ENCODE measurements at regions not wholly inside any gene's neighbourhood (a gene's known extent, or its start where the extent isn't known, plus 50 kb on each side); places are given as distances from the start of the nearest gene placed in this dataset.

- Mint-ChIP-seq H3K27ac (no peak overlapping the region), H3K9me3 (no peaks in the 10 kb centered on the region), H3K27me3 (no peaks in the 10 kb centered on the region), H3K36me3 (ENCODE audit: low read depth) (no peaks in the 10 kb centered on the region), H3K4me1 (ENCODE audit: low read depth) (no peaks in the 10 kb centered on the region), H3K4me3 (no peak overlapping the region)
- CTCF ChIA-PET: no interaction called here
- intact Hi-C loops (cut with micrococcal nuclease): no loop called here
- POLR2A ChIA-PET: no interaction called here
- TF ChIP-seq, protein P1, sequence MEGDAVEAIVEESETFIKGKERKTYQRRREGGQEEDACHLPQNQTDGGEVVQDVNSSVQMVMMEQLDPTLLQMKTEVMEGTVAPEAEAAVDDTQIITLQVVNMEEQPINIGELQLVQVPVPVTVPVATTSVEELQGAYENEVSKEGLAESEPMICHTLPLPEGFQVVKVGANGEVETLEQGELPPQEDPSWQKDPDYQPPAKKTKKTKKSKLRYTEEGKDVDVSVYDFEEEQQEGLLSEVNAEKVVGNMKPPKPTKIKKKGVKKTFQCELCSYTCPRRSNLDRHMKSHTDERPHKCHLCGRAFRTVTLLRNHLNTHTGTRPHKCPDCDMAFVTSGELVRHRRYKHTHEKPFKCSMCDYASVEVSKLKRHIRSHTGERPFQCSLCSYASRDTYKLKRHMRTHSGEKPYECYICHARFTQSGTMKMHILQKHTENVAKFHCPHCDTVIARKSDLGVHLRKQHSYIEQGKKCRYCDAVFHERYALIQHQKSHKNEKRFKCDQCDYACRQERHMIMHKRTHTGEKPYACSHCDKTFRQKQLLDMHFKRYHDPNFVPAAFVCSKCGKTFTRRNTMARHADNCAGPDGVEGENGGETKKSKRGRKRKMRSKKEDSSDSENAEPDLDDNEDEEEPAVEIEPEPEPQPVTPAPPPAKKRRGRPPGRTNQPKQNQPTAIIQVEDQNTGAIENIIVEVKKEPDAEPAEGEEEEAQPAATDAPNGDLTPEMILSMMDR (IDR thresholded peaks at IDR 0.05): no peak
- DNase-seq (no peak), ATAC-seq (no peak)
Observed at GRCh38 chrX:122046226-122046625, 998.8 kb downstream of the GLUD2 start.

DNA sequence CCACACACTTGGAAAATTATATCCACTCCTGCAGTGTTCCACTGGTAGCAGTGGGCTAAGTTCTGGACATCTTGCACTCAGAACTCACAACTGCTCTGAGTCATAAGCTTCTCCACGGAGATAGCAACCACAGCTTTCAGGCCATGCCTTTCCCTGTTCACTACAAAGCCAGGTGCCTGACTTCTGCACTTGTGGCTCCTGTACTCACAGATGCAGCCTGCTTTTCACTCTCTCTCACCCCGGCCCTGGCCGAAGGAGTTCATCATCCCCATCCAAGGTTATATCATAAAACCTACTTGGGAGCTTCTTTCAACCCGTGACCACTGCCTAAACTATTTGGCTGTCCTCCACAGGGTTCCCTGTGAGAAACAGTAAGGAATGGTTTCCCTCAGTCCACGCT, 999.4 kb downstream of the GLUD2 start:
- TF ChIP-seq, protein P1 (IDR thresholded peaks at IDR 0.05): no peak
- ChIA-PET POLR2A (no interaction called here), CTCF (no interaction called here)
- Mint-ChIP-seq H3K9me3 (no peaks in the 10 kb centered on the region), H3K27me3 (no peaks in the 10 kb centered on the region), H3K36me3 (ENCODE audit: low read depth) (no peaks in the 10 kb centered on the region), H3K4me1 (ENCODE audit: low read depth) (no peaks in the 10 kb centered on the region), H3K4me3 (no peak overlapping the region), H3K27ac (no peak overlapping the region)
- intact Hi-C loops (cut with micrococcal nuclease): no loop called here
- ATAC-seq: no peak
- DNase-seq: no peak

DNA sequence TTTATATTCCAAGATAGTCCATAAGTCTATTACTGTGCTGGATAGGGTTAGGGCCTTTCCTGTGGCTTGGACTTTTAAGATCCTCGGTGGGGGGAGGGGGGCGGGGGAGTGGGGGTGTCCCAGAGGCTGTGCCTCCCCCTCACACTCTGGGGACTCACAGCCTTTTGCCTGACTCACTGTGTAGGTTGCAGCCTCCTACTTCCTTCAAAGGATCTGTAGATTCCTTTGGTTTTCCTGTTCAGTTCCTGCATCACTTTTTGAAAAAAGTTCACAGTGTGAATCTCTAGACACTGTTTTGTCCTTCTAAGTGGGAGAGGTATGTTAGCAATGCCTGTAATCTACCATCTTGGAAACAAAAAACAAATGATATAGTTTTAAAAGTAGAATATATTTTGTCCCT, 999.9 kb downstream of the GLUD2 start:
- TF ChIP-seq, protein P1 (IDR thresholded peaks at IDR 0.05): no peak
- Mint-ChIP-seq H3K27ac (no peak overlapping the region), H3K27me3 (no peaks in the 10 kb centered on the region), H3K4me1 (ENCODE audit: low read depth) (no peaks in the 10 kb centered on the region), H3K4me3 (no peak overlapping the region), H3K9me3 (no peaks in the 10 kb centered on the region), H3K36me3 (ENCODE audit: low read depth) (no peaks in the 10 kb centered on the region)
- ChIA-PET CTCF (no interaction called here), POLR2A (no interaction called here)
- DNase-seq (no peak), ATAC-seq (no peak)
- intact Hi-C loops (cut with micrococcal nuclease): no loop called here

DNA sequence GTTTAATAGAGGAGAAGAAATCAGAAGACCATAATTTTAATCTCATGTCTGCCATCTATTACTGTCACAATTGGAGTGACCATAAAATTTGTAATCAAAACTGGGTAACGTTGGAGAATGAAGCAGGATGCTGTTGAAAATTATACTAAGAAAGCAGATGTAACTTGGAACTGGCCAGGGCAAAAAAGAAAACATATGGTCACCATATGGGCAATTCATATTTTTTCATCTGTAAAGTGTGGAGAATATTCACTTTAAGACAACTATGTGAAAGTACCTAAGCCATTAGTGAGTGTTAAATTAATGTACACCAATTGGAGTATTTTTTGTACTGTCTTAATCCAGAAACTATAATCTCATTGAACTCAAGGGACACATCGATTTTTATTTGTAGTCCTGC, 1008.0 kb downstream of the GLUD2 start:
- DNase-seq (no peak), ATAC-seq (no peak)
- Mint-ChIP-seq H3K27ac (no peak overlapping the region), H3K9me3 (no peaks in the 10 kb centered on the region), H3K36me3 (ENCODE audit: low read depth) (no peaks in the 10 kb centered on the region), H3K27me3 (no peaks in the 10 kb centered on the region), H3K4me3 (no peak overlapping the region), H3K4me1 (ENCODE audit: low read depth) (no peaks in the 10 kb centered on the region)
- TF ChIP-seq, protein P1 (IDR thresholded peaks at IDR 0.05): no peak
- intact Hi-C loops (cut with micrococcal nuclease): no loop called here
- ChIA-PET POLR2A (no interaction called here), CTCF (no interaction called here)

- no peaks in the 10 kb centered on the region for H3K36me3 Mint-ChIP-seq (ENCODE audit: low read depth)
- H3K4me3 Mint-ChIP-seq: no peak overlapping the region
- no peak for ATAC-seq
- H3K27me3 Mint-ChIP-seq: no peaks in the 10 kb centered on the region
- no peaks in the 10 kb centered on the region for H3K9me3 Mint-ChIP-seq
- H3K27ac Mint-ChIP-seq: no peak overlapping the region
- H3K4me1 Mint-ChIP-seq (ENCODE audit: low read depth): no peaks in the 10 kb centered on the region
- TF ChIP-seq, protein P1 (IDR thresholded peaks at IDR 0.05): no peak
- ChIA-PET POLR2A (no interaction called here), CTCF (no interaction called here)
- no peak for DNase-seq
- intact Hi-C loops (cut with micrococcal nuclease): no loop called here
Observed at GRCh38 chrX:122055979-122056715, 1008.7 kb downstream of the GLUD2 start.

Data from activated CD8-positive, alpha-beta T cell treated with anti-CD3 and anti-CD28 coated beads for 36 hours (primary cell).